ENCODE measurements at regions not wholly inside any gene's neighbourhood (a gene's known extent, or its start where the extent isn't known, plus 50 kb on each side); places are given as distances from the start of the nearest gene placed in this dataset.

DNA sequence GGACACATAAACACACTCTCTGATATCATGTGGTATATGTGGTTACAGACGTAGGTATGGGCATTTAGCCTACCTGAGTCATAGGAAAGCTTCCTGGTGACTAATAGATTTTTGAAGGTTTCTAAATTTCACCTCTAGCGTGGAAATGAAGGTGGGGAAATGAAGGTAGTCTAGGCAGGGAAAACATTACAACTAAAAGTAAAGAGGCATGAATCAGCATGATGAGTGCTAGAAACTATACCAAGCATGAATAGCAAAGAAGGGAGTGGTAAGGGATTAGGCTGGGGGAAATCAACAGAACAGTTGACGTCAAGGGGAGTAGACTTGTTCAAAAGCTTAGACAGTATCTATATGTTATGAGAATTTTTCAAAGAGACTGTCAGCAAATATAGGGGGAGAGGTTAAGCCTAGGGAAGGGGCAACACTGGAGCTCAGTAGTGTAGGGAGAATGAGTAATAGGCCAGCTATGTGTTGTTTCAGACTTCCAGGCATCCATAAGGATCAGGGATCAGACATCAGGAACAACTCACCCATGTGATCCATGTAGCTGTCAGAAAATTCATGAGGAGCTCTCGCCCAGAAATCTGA lies 279.3 kb upstream of the DIPK2B start:
- Histone ChIP-seq H2AFZ (replicated peaks; ENCODE audit: low read length, poor library complexity) (no peak overlapping the region), H3K56ac (ENCODE audit: extremely low read depth, insufficient read depth, low read length) (peak overlapping the region; percentile 33; the same call in 1 of the 2 replicates)
- POLR2A ChIA-PET (ENCODE audit: unreplicated experiment) = interaction anchor here (0.6 kb wide), 1 partner anchor 35 kb away, joined by 3 read pairs; no protein-coding TSS in a partner anchor

More for the DNA sequence above, 279.3 kb upstream of the DIPK2B start:
- Histone ChIP-seq H2BK20ac (ENCODE audit: low read depth, low read length) (peak overlapping the region; percentile 73), H2BK5ac (ENCODE audit: low read depth, low read length, poor library complexity, severe bottlenecking) (peak overlapping the region; percentile 92), H3K9ac (ENCODE audit: low read depth, low read length) (no peak overlapping the region), H3K4me3 (ENCODE audit: insufficient read depth, low read depth, low read length) (no peak overlapping the region), H3K18ac (ENCODE audit: low read depth, low read length) (peak overlapping the region; percentile 86; the same call in 1 of the 2 replicates), H4K20me1 (ENCODE audit: insufficient read depth, low read length) (no peaks in the 10 kb centered on the region), H3K9me1 (ENCODE audit: insufficient read depth, low read length) (0 out of 2 replicates have a peak, but pooled peaks cover 3% of the 10 kb centered on the region), H2BK120ac (ENCODE audit: low read depth, low read length) (peak overlapping the region; percentile 79), H3K14ac (replicated peaks; ENCODE audit: low read depth, low read length) (peak overlapping the region; percentile 56; the same call in 1 of the 2 replicates), H3K23ac (ENCODE audit: low read depth, low read length) (peak overlapping the region; percentile 88; the same call in 1 of the 2 replicates), H3K4ac (ENCODE audit: low read depth, low read length) (peak overlapping the region; percentile 63; the same call in 1 of the 2 replicates), H3K27ac (ENCODE audit: insufficient read depth, low read length) (peak overlapping the region; percentile 89), H3K4me2 (ENCODE audit: low read depth, low read length) (peak overlapping the region; percentile 77; the same call in 1 of the 2 replicates), H3K9me3 (ENCODE audit: control insufficient read depth, insufficient read depth, low read length) (peaks cover 6% of the 10 kb centered on the region; the same call in 1 of the 2 replicates), H2AK9ac (replicated peaks; ENCODE audit: low read depth, low read length, poor library complexity) (no peak overlapping the region), H3K4me1 (ENCODE audit: control insufficient read depth, insufficient read depth, low read length) (peaks cover 4% of the 10 kb centered on the region; the same call in 1 of the 2 replicates), H4K8ac (ENCODE audit: low read depth in 2 of 2, low read length in 2 of 2) (peak overlapping the region; percentile 48 to 75; a peak in 3 of 4 replicates), H3K36me3 (ENCODE audit: control insufficient read depth, insufficient read depth, low read length) (no peaks in the 10 kb centered on the region), H4K5ac (ENCODE audit: low read depth, low read length) (peak overlapping the region; percentile 83; the same call in 1 of the 2 replicates), H3K79me1 (ENCODE audit: low read depth in 1 of 2, low read length in 2 of 2) (no peaks in the 10 kb centered on the region; a peak in 1 of 4 replicates), H3K27me3 (ENCODE audit: control insufficient read depth, insufficient read depth, low read length) (no peaks in the 10 kb centered on the region; the same call in 1 of the 2 replicates), H2AK5ac (ENCODE audit: low read depth, low read length) (no peak overlapping the region), H2BK15ac (ENCODE audit: low read depth, low read length) (peak overlapping the region; percentile 23; the same call in 1 of the 3 replicates), H4K91ac (ENCODE audit: insufficient read depth, low read depth, low read length) (peak overlapping the region; percentile 53)
- intact Hi-C loops (cut with micrococcal nuclease) (loop anchor here (1.0 to 2.0 kb wide), 3 partner anchors 77 to 230 kb away; no protein-coding TSS in a partner anchor), in situ Hi-C loops (cut with MboI; ENCODE audit: low sequenced_read_pairs) (no loop called here), dilution Hi-C loops (cut with HindIII; ENCODE audit: low sequenced_read_pairs, unreplicated experiment) (no loop called here)
- TF ChIP-seq MAFK (IDR thresholded peaks at IDR 0.05; ENCODE audit: low read depth, low read length) = peak; percentile 56; the same call in 1 of the 2 replicates
- no peak for TF ChIP-seq POLR2A (IDR thresholded peaks at IDR 0.05; ENCODE audit: low read depth, low read length)
- TF ChIP-seq MAZ (IDR thresholded peaks at IDR 0.05; ENCODE audit: borderline replicate concordance, low read depth, low read length) = no peak
- TF ChIP-seq FOS (IDR thresholded peaks at IDR 0.05; ENCODE audit: low read depth, low read length) = peak; percentile 8
- TF ChIP-seq RCOR1 (IDR thresholded peaks at IDR 0.05; ENCODE audit: insufficient replicate concordance, low read length) = no peak
- TF ChIP-seq, protein P1, sequence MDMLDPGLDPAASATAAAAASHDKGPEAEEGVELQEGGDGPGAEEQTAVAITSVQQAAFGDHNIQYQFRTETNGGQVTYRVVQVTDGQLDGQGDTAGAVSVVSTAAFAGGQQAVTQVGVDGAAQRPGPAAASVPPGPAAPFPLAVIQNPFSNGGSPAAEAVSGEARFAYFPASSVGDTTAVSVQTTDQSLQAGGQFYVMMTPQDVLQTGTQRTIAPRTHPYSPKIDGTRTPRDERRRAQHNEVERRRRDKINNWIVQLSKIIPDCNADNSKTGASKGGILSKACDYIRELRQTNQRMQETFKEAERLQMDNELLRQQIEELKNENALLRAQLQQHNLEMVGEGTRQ (IDR thresholded peaks at IDR 0.05; ENCODE audit: low read depth, low read length) = 0 out of 2 replicates have a peak, but pooled peaks have one; percentile 27
- no peak for TF ChIP-seq RAD21 (IDR thresholded peaks at IDR 0.05; ENCODE audit: low read length)
- no peak for TF ChIP-seq BHLHE40 (IDR thresholded peaks at IDR 0.05; ENCODE audit: low read depth, low read length)
- no peak for TF ChIP-seq SMC3 (IDR thresholded peaks at IDR 0.05; ENCODE audit: low read depth, low read length)
- TF ChIP-seq, protein P2, sequence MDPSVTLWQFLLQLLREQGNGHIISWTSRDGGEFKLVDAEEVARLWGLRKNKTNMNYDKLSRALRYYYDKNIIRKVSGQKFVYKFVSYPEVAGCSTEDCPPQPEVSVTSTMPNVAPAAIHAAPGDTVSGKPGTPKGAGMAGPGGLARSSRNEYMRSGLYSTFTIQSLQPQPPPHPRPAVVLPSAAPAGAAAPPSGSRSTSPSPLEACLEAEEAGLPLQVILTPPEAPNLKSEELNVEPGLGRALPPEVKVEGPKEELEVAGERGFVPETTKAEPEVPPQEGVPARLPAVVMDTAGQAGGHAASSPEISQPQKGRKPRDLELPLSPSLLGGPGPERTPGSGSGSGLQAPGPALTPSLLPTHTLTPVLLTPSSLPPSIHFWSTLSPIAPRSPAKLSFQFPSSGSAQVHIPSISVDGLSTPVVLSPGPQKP (IDR thresholded peaks at IDR 0.05; ENCODE audit: borderline replicate concordance, low read depth, low read length) = no peak
- 0 out of 2 replicates have a peak, but pooled peaks have one; percentile 28 for TF ChIP-seq NFE2L2 (IDR thresholded peaks at IDR 0.05; ENCODE audit: low read depth, low read length)
- TF ChIP-seq CEBPB (IDR thresholded peaks at IDR 0.05; ENCODE audit: low read depth, low read length) = peak; percentile 6; the same call in 1 of the 2 replicates
- TF ChIP-seq, protein P3, sequence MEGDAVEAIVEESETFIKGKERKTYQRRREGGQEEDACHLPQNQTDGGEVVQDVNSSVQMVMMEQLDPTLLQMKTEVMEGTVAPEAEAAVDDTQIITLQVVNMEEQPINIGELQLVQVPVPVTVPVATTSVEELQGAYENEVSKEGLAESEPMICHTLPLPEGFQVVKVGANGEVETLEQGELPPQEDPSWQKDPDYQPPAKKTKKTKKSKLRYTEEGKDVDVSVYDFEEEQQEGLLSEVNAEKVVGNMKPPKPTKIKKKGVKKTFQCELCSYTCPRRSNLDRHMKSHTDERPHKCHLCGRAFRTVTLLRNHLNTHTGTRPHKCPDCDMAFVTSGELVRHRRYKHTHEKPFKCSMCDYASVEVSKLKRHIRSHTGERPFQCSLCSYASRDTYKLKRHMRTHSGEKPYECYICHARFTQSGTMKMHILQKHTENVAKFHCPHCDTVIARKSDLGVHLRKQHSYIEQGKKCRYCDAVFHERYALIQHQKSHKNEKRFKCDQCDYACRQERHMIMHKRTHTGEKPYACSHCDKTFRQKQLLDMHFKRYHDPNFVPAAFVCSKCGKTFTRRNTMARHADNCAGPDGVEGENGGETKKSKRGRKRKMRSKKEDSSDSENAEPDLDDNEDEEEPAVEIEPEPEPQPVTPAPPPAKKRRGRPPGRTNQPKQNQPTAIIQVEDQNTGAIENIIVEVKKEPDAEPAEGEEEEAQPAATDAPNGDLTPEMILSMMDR (conservative IDR thresholded peaks at IDR 0.05; ENCODE audit: low read depth, low read length) = no peak
- TF ChIP-seq RFX5 (IDR thresholded peaks at IDR 0.05; ENCODE audit: low read depth, low read length) = no peak
- ATAC-seq (ENCODE audit: low read depth) = peak; percentile 78
- 17% methylated on average over 1 of the region's 4 CpGs; no CpG with 5 or more reads in 1 of the 2 experiments for WGBS, 2 experiments (ENCODE audit: extremely low coverage in 2 of 2, insufficient read length in 1 of 2)
- CTCF ChIA-PET = no interaction called here
- no TSS peak for BruUV-seq (replicated peaks)
- DNase-seq = peak; percentile 91

Measured in IMR-90 (cell line).